Right cardiac atrium (tissue), 5 donors: ENCODE measurements at regions not wholly inside any gene's neighbourhood (a gene's known extent, or its start where the extent isn't known, plus 50 kb on each side); places are given as distances from the start of the nearest gene placed in this dataset.
A peak's percentile ranks its signal among the peaks of the same experiment; 100 is the strongest.

Experiments used
- ATAC-seq, 2 donors: fragments of 200-7000 bp; cut with Tn5 transposase; one replicate each; pipeline versions ENCODE4 v1.8.0 to v1.9.1; 2020; ENCODE audit warnings: moderate library complexity in 2 of 2, mild to moderate bottlenecking in 1 of 2
- DNase-seq, 3 donors: peaks; one replicate each; pipeline ENCODE4 v3.0.0-alpha.2; 2020
- H3K27ac ChIP-seq: one replicate; pipeline ENCODE4 v1.5.1; 2013; ENCODE audit warnings: mild to moderate bottlenecking, low read length, control low read depth, moderate library complexity
- H3K27me3 ChIP-seq: one replicate; pipeline ENCODE4 v1.6.1; 2013; ENCODE audit not compliant: control insufficient read depth, insufficient read depth
- H3K4me1 ChIP-seq: one replicate; pipeline ENCODE4 v1.6.1; 2013; ENCODE audit warnings: low read length; ENCODE audit not compliant: control insufficient read depth, insufficient read depth
- H3K4me3 ChIP-seq: one replicate; pipeline ENCODE4 v1.5.1; 2013; ENCODE audit warnings: low read length, control low read depth
- H3K9me3 ChIP-seq: one replicate; pipeline ENCODE4 v1.6.1; 2013; ENCODE audit warnings: low read length; ENCODE audit not compliant: control insufficient read depth
- WGBS: extraction: QIAGEN DNeasy Blood & Tissue Kit; methylation state at CpG from one replicate; pipeline ENCODE4 v1.1.7; 2013; 5-methylcytosine and 5-hydroxymethylcytosine counted together
- intact Hi-C, 4 donors: fragments of 100-400 bp; cut with DNase I; formaldehyde crosslinking; loops; one replicate each; pipeline versions ENCODE4 v1.11.0 to v1.14.0; 2022 to 2023
- donor health status: healthy with polysubstance abuse.
- donor health status: DM: no; HTN: yes; CAD: no.
- donor health status: DM: no; HTN: no; CAD: no.
- donor health status: DM: no; HTN: yes; CAD: no; lungs with severe emphysema.
- donor health status: DM: yes; HTN: yes; CAD: no.

GRCh38 chr13:50588491-50589130, 254.9 kb downstream of the DLEU7 start:
- DNase-seq (no peak), ATAC-seq (no peak)
- intact Hi-C loops = loop anchor here in 1 of 4 donors (10.0 kb wide), 1 partner anchor 96 kb away; no protein-coding TSS in a partner anchor
- H3K9me3 ChIP-seq = no peaks in the 10 kb centered on the region
- no peaks in the 10 kb centered on the region for H3K27me3 ChIP-seq
- H3K4me3 ChIP-seq = no peak overlapping the region
- peaks cover 6% of the 10 kb centered on the region for H3K4me1 ChIP-seq
- no peak overlapping the region for H3K27ac ChIP-seq
- 85% methylated on average over 6 of the region's 6 CpGs for WGBS

GRCh38 chr13:50589139-50589538, 254.4 kb downstream of the DLEU7 start:
- ATAC-seq (peak in 1 of 2 donors; percentile 28), DNase-seq (no peak)
- intact Hi-C loops = loop anchor here in 1 of 4 donors (10.0 kb wide), 1 partner anchor 96 kb away; no protein-coding TSS in a partner anchor
- Histone ChIP-seq H3K9me3 (no peaks in the 10 kb centered on the region), H3K27me3 (no peaks in the 10 kb centered on the region), H3K27ac (no peak overlapping the region), H3K4me3 (no peak overlapping the region), H3K4me1 (peaks cover 6% of the 10 kb centered on the region)

GRCh38 chr13:50589651-50590054, 253.8 kb downstream of the DLEU7 start:
- ATAC-seq (peak; percentile 72 to 84), DNase-seq (peak in 1 of 3 donors; percentile 49)
- H3K4me1 ChIP-seq = peaks cover 7% of the 10 kb centered on the region
- no peaks in the 10 kb centered on the region for H3K27me3 ChIP-seq
- H3K4me3 ChIP-seq = no peak overlapping the region
- WGBS = 67% methylated on average over 2 of the region's 2 CpGs
- H3K27ac ChIP-seq = no peak overlapping the region
- no peaks in the 10 kb centered on the region for H3K9me3 ChIP-seq
- intact Hi-C loops = loop anchor here in 1 of 4 donors (10.0 kb wide), 1 partner anchor 95 kb away; no protein-coding TSS in a partner anchor

GRCh38 chr13:50592412-50593155, 250.9 kb downstream of the DLEU7 start:
- ATAC-seq (no peak), DNase-seq (no peak)
- H3K4me1 ChIP-seq = peaks cover 17% of the 10 kb centered on the region
- no peak overlapping the region for H3K27ac ChIP-seq
- no peaks in the 10 kb centered on the region for H3K27me3 ChIP-seq
- no peaks in the 10 kb centered on the region for H3K9me3 ChIP-seq
- H3K4me3 ChIP-seq = no peak overlapping the region
- intact Hi-C loops = no loop called here
- WGBS = 72% methylated on average over 2 of the region's 2 CpGs

- Histone ChIP-seq H3K4me3 (no peak overlapping the region), H3K9me3 (no peaks in the 10 kb centered on the region), H3K27ac (no peak overlapping the region), H3K27me3 (no peaks in the 10 kb centered on the region), H3K4me1 (peaks cover 16% of the 10 kb centered on the region)
- no peak for ATAC-seq
- intact Hi-C loops = no loop called here
- DNase-seq = no peak
- WGBS = 84% methylated on average over 1 of the region's 1 CpG
Measured at GRCh38 chr13:50593207-50593606, 250.3 kb downstream of the DLEU7 start.

DNA sequence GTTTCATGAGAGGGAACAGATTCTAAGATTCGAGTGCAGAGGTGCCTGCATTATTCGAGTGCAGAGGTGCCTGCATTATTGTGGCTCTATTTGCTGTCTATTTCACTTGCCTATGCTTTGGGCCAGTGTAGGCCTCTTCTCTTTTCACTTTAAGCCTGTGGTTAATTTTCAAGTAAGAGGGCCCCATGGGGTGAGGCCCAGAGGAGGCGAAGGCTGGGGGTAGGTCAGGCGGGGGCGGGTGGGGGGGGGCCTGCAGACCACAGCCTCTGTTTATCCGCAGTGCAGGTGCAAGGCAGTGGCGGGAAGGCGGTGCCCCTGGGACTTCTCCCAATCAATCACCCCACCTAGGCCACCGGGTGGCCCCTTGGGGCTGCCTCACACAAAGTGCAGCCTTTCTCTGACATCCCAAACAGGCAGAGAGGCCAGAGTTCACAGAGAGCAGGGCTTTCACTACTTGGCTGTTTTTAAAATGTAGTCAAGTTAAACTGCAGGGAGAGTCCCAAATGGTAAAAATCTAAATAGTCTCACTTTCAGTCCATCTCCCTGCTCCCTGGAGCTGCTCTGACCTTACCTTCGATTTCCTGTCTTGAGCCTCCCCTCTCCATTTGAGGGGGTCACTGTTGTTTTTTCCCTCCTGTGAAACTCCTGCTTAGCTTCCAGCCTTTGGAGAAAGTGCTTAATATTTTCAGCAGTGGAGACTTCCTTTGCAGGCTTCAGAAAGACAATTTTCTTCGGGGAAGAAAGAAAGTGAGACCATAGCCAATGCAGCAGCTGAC, 249.0 kb downstream of the DLEU7 start:
- no peaks in the 10 kb centered on the region for H3K27me3 ChIP-seq
- intact Hi-C loops = no loop called here
- H3K9me3 ChIP-seq = no peaks in the 10 kb centered on the region
- H3K4me1 ChIP-seq = peaks cover 23% of the 10 kb centered on the region
- DNase-seq (no peak), ATAC-seq (no peak)
- WGBS = 72% methylated on average over 11 of the region's 11 CpGs
- no peak overlapping the region for H3K27ac ChIP-seq
- H3K4me3 ChIP-seq = no peak overlapping the region

DNA sequence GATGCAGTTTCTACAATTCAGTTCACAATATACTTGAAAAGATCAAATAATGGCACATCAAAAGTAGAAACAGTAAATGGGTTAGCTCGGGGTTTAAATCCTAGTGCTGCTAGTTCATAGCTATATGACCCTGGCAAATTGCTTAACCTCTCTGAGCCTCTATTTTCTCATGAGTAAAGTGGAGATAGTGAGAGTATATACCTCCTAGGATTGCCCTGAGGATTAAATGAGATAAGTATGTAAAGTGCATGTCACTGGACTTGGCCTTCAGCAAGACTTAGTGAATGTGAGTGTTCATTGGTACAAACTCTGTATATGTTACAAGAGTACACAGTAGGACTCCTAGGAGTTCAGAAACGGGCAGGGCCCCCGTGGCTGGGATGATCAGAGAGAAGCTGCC, 248.3 kb downstream of the DLEU7 start:
- ATAC-seq (no peak), DNase-seq (no peak)
- no peaks in the 10 kb centered on the region for H3K9me3 ChIP-seq
- no peaks in the 10 kb centered on the region for H3K27me3 ChIP-seq
- intact Hi-C loops = no loop called here
- no peak overlapping the region for H3K27ac ChIP-seq
- peaks cover 23% of the 10 kb centered on the region for H3K4me1 ChIP-seq
- H3K4me3 ChIP-seq = no peak overlapping the region
- 80% methylated on average over 3 of the region's 3 CpGs for WGBS

GRCh38 chr13:50596156-50596555, 247.3 kb downstream of the DLEU7 start:
- H3K27ac ChIP-seq = no peak overlapping the region
- no peaks in the 10 kb centered on the region for H3K9me3 ChIP-seq
- H3K4me3 ChIP-seq = no peak overlapping the region
- DNase-seq (no peak), ATAC-seq (no peak)
- WGBS = 88% methylated on average over 1 of the region's 1 CpG
- H3K27me3 ChIP-seq = no peaks in the 10 kb centered on the region
- peaks cover 23% of the 10 kb centered on the region for H3K4me1 ChIP-seq
- intact Hi-C loops = no loop called here

- no peak overlapping the region for H3K4me3 ChIP-seq
- DNase-seq (no peak), ATAC-seq (no peak)
- intact Hi-C loops = no loop called here
- H3K9me3 ChIP-seq = no peaks in the 10 kb centered on the region
- no peak overlapping the region for H3K27ac ChIP-seq
- H3K27me3 ChIP-seq = no peaks in the 10 kb centered on the region
- peaks cover 23% of the 10 kb centered on the region for H3K4me1 ChIP-seq
- WGBS = 64% methylated on average over 2 of the region's 2 CpGs
Measured at GRCh38 chr13:50596776-50597203, 246.7 kb downstream of the DLEU7 start.

- ATAC-seq = peak; percentile 51 to 64
- no peak overlapping the region for H3K27ac ChIP-seq
- DNase-seq = no peak
- H3K27me3 ChIP-seq = no peaks in the 10 kb centered on the region
- intact Hi-C loops = no loop called here
- H3K4me1 ChIP-seq = peaks cover 23% of the 10 kb centered on the region
- H3K4me3 ChIP-seq = no peak overlapping the region
- WGBS = 46% methylated on average over 3 of the region's 3 CpGs
- H3K9me3 ChIP-seq = no peaks in the 10 kb centered on the region
Measured at GRCh38 chr13:50598338-50598737, 245.2 kb downstream of the DLEU7 start.

GRCh38 chr13:50599046-50599445, 244.4 kb downstream of the DLEU7 start:
- Histone ChIP-seq H3K4me3 (no peak overlapping the region), H3K27me3 (no peaks in the 10 kb centered on the region), H3K27ac (no peak overlapping the region), H3K9me3 (no peaks in the 10 kb centered on the region), H3K4me1 (peaks cover 23% of the 10 kb centered on the region)
- ATAC-seq (no peak), DNase-seq (no peak)
- intact Hi-C loops = no loop called here
- 40% methylated on average over 5 of the region's 5 CpGs for WGBS
